ENCODE measurements at regions not wholly inside any gene's neighbourhood (a gene's known extent, or its start where the extent isn't known, plus 50 kb on each side); places are given as distances from the start of the nearest gene placed in this dataset.

DNA sequence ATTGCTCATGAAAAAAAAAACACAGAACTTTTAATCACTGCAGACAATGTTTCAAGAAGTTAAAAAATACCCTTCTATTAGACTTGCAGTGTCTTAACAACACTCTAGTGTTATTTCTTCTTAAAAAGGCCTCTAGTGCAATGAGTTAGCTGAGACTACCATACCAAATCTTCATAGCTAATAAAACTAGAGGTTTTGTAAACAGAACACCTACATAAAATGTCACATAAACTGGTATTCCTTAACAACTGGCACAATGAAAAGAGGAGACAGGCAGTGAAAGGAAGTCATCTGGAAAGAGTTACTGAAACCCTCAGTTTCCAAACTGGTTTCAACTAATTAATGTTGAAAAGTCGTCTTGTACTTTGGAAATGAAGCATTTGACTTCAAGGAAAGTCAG, 394.2 kb upstream of the PMFBP1 start:
- DNase-seq: no peak
- in situ Hi-C loops (cut with HindIII; ENCODE audit: low pct_ligation_motif_present, low sequenced_read_pairs): no loop called here
- H3K4me3 ChIP-seq (ENCODE audit: low read depth, low read length): no peak overlapping the region
- H3K36me3 ChIP-seq (replicated peaks): no peaks in the 10 kb centered on the region
- no peak overlapping the region for H3K27ac ChIP-seq
- TF ChIP-seq CTCF (IDR thresholded peaks at IDR 0.05; ENCODE audit: low read depth, low read length, missing control alignments): no peak
- no peaks in the 10 kb centered on the region for H3K27me3 ChIP-seq (replicated peaks)

DNA sequence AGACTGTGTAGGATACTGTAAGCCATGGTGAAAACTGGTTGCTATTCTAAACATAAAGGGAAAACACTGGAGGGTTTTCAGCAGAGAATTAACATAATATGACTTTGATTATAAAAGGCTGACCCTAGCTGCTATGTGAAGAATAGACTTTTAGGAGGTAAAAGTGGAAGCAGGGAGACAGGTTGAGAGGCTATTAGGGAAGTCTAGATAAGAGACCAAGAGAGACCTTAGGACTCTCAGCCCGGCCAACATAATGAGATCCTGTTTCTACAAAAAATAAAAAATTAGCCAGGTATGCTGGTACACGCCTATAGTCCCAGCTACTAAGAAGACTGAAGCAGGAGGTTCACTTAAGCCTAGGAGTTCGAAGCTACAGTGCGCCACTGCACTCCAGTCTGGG, 393.2 kb upstream of the PMFBP1 start:
- no peaks in the 10 kb centered on the region for H3K27me3 ChIP-seq (replicated peaks)
- TF ChIP-seq CTCF (IDR thresholded peaks at IDR 0.05; ENCODE audit: low read depth, low read length, missing control alignments): no peak
- no peak overlapping the region for H3K4me3 ChIP-seq (ENCODE audit: low read depth, low read length)
- in situ Hi-C loops (cut with HindIII; ENCODE audit: low pct_ligation_motif_present, low sequenced_read_pairs): no loop called here
- no peak for DNase-seq
- H3K27ac ChIP-seq: no peak overlapping the region
- no peaks in the 10 kb centered on the region for H3K36me3 ChIP-seq (replicated peaks)

DNA sequence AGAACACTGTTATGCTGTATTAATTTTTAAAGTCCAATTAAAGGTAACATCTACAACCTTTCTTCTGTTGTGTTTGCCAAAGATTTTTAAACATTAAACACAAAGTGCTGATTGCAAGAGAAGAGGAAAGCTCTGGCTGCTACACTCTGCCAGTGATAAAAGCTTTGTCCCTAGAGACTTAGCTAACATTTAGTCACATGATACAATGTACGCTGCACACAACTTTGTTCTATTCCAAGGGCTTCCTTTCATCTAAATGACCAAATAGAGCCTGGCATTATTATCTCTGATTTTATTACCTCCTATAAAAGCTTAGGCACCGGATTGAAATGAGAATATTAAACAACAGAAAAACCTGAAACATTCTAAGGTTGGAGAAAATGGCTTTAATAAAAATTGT, 388.7 kb upstream of the PMFBP1 start:
- H3K27me3 ChIP-seq (replicated peaks): no peaks in the 10 kb centered on the region
- in situ Hi-C loops (cut with HindIII; ENCODE audit: low pct_ligation_motif_present, low sequenced_read_pairs): no loop called here
- H3K36me3 ChIP-seq (replicated peaks): no peaks in the 10 kb centered on the region
- no peak overlapping the region for H3K27ac ChIP-seq
- TF ChIP-seq CTCF (IDR thresholded peaks at IDR 0.05; ENCODE audit: low read depth, low read length, missing control alignments): no peak
- H3K4me3 ChIP-seq (ENCODE audit: low read depth, low read length): no peak overlapping the region
- no peak for DNase-seq

DNA sequence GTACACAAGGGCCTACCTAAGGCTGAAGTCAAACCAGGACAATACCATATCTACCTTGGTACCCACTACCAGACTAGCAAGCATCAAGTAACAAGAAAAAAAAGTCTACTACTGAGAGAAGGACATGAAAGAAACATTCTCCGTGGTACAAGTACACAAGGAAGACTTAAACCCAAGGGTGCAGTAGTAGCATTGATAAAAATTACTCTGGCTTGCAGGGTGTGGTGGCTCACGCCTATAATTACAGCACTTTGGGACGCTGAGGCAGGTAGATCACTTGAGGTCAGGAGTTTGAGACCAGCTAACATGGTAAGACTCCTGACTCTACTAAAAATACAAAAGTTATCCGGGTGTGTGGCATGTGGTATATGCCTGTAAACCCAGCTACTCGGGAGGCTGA, 386.5 kb upstream of the PMFBP1 start:
- Histone ChIP-seq H3K36me3 (replicated peaks) (no peaks in the 10 kb centered on the region), H3K27me3 (replicated peaks) (no peaks in the 10 kb centered on the region), H3K4me3 (ENCODE audit: low read depth, low read length) (no peak overlapping the region), H3K27ac (no peak overlapping the region)
- TF ChIP-seq CTCF (IDR thresholded peaks at IDR 0.05; ENCODE audit: low read depth, low read length, missing control alignments): no peak
- DNase-seq: no peak
- in situ Hi-C loops (cut with HindIII; ENCODE audit: low pct_ligation_motif_present, low sequenced_read_pairs): no loop called here

GRCh38 chr16:72554935-72555334, 383.0 kb upstream of the PMFBP1 start:
- Histone ChIP-seq H3K27ac (no peak overlapping the region), H3K27me3 (replicated peaks) (no peaks in the 10 kb centered on the region), H3K4me3 (ENCODE audit: low read depth, low read length) (no peak overlapping the region), H3K36me3 (replicated peaks) (no peaks in the 10 kb centered on the region)
- no peak for TF ChIP-seq CTCF (IDR thresholded peaks at IDR 0.05; ENCODE audit: low read depth, low read length, missing control alignments)
- in situ Hi-C loops (cut with HindIII; ENCODE audit: low pct_ligation_motif_present, low sequenced_read_pairs): no loop called here
- peak; percentile 31 for DNase-seq

GRCh38 chr16:72552654-72553053, 380.7 kb upstream of the PMFBP1 start:
- H3K4me3 ChIP-seq (ENCODE audit: low read depth, low read length): no peak overlapping the region
- in situ Hi-C loops (cut with HindIII; ENCODE audit: low pct_ligation_motif_present, low sequenced_read_pairs): no loop called here
- no peak overlapping the region for H3K27ac ChIP-seq
- no peak for TF ChIP-seq CTCF (IDR thresholded peaks at IDR 0.05; ENCODE audit: low read depth, low read length, missing control alignments)
- DNase-seq: no peak
- no peaks in the 10 kb centered on the region for H3K27me3 ChIP-seq (replicated peaks)
- no peaks in the 10 kb centered on the region for H3K36me3 ChIP-seq (replicated peaks)
